HT1080 (cell line): ENCODE measurements at regions not wholly inside any gene's neighbourhood (a gene's known extent, or its start where the extent isn't known, plus 50 kb on each side); places are given as distances from the start of the nearest gene placed in this dataset.
"Not testable (repeated sequence)": the region's sequence is repeated elsewhere in the genome, so short reads cannot be mapped to it uniquely, and the experiment has no call there.

Source experiments
- DNase-seq: peaks from one replicate; pipeline ENCODE4 v3.0.0-alpha.2; 2015; ENCODE audit warnings: low read depth

DNA sequence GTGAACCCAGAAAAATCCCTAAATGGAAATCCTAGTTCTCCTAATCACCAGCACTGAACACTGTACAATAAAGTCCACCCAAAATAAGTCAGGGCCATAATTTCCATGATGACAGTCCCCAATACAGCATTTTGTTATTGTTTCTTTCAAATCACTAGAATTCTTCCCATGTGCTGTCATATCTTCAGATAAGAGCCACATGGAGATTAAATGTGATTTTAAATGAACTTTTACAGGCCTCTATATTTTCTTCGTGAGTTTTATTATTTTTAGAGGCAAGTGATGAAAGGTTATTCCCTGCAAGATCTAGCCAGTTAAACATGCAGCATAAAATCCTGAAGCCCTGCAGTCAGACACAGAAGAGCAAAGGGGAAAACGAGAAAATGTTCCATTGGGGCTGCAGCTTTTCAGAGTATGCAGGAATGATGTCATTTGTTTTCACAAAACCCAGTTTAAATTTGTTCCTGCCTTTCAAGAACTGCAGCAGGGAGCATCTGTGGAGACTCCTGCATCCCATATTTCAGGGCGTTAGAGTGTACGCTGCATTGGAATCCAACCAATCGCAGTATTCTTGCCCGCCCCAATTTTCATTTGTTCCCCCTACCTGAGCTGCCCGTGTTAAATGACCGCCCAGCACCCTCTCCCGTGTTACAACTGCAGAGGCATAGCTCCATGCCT lies 167.2 kb upstream of the KLF12 start:
- no peak for DNase-seq

DNA sequence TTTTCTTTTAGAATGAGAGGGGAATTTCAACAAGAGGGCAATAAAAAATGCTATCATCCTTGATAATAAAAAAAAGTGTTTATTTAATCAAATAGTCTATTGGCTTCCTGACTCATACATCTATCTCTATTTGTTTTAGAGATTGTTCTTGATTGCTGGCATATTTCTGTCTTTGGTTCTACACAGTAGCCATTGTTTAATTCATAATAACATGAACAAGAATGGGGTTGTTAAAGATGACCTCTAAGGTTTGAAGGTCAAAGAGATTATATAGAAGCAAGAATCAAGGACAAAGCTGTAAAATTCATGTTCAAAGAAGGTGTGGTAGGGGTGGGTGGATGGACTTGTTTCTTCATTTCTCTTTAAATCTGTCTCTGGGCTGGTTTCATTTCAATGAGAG lies 166.0 kb upstream of the KLF12 start:
- DNase-seq, result no peak

DNA sequence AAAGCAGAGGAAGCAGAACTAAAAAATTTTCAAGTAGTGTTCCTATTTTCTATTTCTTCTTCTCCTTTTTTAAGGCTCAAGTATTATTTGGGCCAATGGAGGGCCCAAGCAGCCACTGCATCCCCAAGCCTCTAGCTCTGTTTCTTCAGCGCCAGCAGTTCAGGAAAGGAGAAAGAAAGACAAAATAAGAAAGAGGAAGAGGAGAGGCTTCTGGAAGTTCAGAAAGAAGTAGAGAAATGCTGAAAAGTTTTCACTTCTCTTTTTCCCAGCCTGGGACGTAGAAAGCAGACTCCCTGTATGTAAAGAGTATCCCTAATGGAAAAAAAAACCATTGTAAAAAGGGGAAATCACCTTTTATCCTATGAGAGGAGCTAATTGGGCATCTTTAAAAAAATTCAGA lies 165.5 kb upstream of the KLF12 start:
- DNase-seq, result no peak

DNA sequence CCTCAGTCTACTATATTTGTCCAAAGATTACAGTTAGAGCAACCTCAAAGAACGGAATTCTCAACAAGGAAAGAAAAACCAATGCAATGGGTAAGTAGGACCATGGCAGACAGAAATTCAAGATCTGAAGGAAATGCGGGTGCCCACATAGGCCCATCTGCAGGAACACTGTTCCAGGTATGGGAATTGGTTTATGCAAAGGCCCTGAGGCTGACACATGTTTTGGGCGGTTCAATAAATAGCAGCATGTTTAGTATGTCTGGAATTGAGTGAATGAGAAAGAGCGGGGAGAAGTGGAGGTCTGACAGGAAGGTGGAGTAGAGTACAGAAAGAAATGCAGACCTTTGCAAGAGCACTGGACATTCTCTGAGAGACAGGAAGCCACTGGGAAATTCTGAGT lies 164.7 kb upstream of the KLF12 start:
- DNase-seq, result no peak

DNA sequence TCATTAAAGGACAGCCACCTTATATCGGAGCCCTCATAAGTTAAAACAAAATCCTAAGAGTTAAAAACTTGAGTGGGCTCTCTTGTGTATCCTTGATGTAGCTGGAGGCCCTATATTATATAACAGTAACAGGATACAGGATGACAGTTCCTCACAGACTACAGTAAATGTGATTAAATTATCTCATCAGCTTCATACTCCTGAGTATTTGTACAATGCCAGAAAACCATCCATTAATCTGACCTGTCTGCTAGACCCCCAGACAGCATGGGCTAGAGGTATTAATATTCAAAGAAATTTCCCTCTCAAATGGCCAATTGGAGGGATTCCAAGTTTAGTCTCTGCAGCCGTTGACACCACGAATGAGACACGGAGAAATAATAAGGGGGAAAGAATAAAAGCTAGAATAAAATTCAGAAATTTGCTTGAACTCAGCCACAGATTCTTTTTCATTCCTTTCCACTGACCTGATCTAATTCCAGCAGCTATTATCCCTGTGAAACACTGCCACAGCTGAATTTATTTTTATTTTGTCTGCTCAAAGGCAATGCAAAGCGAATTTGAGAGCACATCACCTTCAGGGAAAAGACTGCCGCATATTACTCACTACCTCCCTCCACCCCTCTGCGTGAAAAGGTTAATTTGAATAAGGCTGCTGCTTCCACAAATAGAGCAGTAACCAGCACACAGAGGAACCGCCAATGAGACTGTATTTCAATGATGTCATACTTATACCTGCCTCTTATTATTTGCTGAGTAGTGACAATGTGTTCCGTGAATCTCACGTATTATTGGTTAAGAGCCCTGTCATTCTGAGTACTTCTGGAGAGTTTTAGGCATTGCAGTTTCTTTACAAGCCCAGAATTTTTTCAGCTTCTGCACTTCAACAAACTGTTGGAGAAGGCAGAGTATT lies 155.9 kb upstream of the KLF12 start:
- peak; percentile 83 for DNase-seq

DNA sequence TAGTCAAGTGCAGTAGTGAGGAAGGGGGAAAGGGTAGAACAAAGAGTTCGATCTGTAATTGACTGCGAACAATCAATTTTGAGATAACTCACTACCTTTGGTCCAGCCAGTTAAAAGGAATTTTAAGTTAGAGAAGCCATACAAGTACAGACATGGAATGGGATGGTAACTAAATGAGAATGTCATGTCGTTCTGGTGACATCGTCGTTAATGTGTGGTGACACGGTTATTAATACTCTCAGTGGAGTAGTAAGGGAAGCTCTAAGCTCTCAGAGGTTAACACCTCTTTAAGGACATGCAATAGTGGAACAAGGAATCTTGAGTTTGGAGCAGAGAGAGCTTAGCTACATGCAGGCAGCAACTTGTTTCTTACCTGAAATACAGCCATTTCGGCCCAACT lies 154.9 kb upstream of the KLF12 start:
- no peak for DNase-seq

DNA sequence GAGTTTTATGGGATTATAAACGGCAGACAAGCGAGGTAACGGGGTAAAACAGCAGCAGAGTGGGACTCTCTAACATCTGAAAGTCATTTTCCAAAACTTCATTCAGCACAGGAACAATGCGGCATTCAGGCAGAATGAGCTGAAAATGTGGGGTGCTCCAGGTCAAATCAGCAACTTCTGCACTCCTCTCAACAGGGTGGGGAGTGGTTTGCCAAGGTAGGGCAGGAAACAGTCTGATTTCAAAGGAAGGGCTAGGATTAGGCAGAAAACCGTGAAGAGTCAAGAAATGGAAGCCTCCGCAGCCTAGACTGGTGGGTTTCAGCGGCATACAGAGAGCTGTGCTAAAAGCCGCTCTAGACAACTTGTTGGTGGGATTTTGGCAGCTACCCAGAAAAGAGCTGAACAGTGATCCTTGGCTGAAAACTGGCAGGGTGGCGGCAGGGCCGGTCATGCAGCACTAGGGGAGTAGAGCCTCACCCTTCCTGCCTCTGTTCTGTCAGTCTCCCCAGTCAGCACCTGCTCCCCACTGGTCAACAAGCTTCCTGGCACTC lies 154.2 kb upstream of the KLF12 start:
- no peak for DNase-seq

DNA sequence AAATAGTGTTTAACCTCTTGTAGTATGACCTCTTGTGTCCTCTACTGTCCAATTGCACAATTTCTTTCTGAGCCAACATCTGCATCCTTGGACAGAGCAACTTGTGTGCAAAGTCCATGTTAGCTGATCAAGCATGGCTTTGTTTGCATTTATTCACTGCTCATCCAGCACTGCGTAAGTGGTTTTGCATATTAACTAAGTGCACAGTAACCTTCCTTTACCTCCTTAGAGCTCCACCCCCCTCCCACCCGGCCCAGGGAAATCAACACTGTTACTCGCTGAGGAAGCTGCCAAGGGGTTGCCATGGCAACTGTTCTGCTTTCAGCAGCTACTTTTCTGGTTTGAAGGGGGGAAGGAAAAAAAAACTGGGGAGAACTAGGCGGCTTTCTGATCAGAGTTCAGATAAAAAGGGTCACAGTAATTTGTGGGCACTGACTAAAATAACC lies 153.5 kb upstream of the KLF12 start:
- DNase-seq, result peak; percentile 36

DNA sequence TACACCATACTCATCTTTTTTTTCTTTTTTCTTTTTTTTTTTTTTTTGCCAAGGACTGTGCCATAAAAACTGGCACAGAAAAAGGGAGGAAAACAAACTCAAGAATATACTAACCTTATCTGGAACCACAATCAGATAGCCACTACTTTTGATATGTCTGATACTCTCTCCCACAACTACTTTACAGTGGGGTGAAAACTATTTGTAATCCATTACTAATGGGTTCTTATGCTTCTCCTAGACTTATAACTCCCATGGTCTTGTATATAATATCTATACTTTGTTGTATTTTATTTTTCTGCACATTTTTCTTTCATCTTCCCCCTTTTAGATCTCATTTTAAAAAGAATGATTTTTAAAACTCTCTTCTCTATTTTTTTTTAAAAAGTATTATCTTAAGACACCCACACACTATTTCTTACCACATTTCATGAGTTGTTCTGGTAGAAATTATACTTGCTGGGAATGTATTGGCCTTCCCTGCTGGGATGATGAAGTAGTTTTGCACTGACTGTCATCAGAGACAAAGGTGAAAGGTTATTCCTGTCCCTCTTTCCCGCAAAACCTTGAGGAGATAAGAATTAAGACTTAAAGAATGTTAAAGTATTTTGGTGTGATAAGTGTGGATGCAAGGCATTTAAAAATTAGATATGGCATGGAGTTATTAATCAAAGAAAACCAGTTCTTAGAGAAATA lies 146.7 kb upstream of the KLF12 start:
- no peak for DNase-seq

DNA sequence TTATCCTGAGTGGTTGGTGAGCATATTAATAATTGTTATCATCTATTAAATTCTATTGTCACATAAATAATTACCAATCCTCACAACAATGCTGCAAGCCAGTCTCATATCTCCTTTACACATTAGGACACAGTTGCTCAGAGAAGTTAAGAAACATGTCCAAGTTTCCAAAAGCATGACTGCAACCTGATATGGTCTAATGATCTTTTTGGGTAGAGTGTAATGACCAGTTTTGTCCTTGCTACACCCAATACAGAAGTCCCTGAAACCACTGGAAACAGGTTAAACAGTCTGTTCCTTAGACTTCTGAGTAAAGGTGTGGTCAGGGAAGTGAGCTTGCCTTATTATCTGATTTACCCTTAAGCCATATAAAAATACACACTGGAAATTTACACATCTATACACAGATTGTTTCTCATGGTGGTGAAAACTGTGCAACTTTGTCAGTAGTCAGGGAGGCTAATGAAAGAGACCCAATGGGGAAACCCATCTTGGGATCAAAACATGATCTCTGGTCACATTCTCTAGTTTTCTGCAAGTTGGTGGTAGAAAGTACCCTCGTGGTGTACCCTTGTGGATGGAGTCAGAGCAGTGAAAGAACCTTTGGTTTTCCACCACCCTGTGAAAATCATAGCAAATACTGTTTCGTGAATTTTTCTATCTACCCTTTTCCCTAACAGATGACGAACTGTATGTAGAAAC lies 146.0 kb upstream of the KLF12 start:
- no peak for DNase-seq

DNA sequence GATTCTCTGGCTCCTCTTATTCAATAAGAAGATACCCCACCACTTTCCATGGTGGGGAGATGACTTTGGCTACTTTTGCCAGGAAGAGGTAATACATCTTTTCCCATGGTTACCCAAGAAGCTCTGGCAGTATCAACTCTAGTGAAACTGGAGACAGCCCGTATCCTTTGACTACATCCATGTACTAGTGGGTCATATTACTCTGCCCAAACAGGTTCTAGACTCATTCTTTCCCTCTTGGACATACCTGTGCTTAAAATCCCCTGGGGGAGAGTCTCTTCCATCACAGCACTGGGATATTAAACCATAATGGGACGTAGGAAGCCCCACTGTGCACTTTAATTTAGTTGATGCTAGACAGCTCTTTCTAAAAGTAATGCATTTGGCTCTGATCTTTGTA lies 144.7 kb upstream of the KLF12 start:
- DNase-seq, result no peak

DNA sequence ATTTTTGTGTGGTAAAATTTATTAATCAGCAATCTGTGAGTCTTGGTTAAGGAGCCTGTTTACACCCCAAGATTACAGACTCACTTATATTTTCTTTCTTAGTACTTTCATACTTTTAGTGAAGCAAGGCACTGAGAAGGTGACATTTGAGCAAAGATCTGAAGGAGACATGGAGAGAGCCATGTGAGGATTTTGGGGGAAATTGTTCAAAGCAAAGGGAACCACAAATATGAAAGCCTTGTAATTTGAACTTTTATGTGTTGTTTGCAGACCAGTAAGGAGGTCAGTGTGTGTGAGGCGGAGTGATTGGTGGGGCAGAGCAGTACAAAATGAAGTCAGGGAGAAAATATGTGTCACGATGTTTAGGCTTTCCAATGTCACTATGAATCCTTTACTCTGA lies 140.7 kb upstream of the KLF12 start:
- DNase-seq, result no peak

DNA sequence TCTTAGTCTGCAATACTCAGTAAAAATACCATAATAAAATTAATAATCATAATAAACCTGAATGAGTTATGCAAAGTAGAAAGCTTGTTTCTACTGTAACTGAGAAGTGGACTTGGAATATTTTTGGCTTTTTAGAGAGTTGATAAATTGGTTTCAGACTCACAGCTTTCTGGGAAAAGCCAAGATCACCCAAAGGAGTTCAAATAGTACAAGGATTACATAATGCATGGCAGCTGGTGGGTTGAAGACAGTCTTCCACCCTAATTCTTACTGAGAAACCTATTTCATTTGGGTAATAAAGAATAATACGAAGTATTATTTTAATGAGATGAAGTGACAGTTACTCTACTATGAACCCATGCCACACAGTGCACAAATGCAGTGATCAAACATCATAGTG lies 139.4 kb upstream of the KLF12 start:
- DNase-seq, result no peak

DNA sequence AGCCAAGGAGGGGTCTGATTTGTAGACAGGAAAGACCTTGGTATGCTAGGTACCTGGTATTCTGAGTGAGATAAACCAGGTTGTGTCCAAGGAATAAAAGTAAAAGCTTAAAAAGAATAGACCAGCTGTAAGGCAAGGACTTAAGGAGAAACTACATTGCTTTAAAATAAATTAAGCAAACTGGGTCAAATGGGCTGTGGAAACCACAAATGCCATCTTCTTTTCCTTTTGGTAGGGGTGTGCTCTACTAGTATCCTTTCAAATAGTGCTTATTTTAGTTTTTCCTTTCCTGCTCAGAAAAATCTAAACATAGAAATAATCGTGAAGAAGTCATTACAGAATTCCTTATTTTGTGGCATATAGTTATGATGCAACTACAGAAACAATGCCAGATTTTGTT lies 138.6 kb upstream of the KLF12 start:
- DNase-seq, result no peak

DNA sequence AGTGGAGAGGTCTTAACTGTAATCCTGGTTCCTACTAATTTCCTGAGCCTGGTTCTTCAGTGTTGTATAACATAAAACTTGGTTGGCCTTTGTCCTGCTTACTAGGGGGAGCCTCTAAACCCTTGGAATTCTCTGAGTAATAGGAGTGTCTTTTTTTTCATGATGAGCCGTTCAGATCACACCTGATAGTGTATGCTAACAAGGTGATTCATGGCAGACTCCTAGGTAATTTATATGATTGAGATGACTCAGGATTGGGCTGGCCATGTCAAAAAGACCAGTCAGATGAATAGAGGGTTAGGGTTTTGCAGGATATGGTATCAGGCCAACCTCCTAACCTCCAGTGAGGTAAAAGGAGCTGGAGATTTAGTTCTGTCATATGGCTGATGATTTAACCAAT lies 135.8 kb upstream of the KLF12 start:
- DNase-seq, result peak; percentile 53

DNA sequence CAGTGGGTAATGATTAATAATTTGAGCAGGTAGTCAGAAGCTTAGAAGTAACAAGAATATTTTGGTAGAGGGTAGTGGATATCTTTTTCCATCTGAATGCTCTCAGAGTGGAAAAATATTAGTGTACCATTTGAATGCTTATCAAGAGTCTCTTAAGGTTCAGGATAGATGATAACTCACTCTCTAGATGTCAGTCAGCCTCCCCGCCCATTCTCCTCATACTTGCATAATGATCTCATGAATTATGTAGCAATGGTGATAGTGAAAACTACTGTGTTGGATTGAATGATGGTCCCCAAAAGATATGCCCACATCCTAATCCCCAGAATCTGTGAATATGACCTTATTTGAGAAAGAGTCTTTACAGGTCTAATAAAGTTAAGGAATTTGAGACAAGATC lies 132.7 kb upstream of the KLF12 start:
- DNase-seq, result no peak

DNA sequence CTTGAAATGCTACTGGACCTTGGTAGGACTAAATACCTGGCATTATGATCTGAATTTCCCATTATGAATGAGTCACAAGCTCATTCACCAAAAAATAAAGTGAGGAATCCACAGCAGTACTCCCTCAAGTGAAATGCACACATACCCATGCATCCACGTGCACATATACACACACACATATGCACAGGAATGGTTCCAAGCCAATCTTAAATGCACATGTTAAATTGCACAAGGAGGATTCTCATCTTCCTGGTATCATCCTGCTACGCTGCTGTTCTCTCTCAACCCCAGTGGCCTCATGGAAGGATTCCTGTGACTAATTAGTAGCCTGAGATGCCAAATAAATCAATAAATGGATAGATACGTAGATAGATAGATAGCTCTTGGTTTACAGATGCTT lies 132.1 kb upstream of the KLF12 start:
- no peak for DNase-seq

DNA sequence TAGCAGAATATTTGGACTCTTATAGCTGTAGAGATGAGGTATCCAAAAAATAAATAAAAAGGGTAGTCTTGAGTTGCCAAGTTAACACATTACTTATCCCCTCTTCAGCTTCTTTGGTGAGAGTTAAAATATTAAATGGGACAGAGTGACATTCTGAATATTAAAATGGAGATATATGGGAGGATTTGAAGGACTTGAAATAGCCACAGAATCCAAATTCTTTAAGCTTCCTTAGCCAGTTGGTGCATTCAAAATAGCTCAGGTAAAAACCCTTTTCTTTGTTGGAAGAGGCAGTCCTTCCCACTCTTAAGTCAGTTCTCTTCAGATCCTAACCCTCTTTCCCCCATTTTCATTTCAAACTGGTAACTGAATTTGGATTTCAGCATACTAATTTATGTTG lies 130.1 kb upstream of the KLF12 start:
- DNase-seq, result no peak

DNA sequence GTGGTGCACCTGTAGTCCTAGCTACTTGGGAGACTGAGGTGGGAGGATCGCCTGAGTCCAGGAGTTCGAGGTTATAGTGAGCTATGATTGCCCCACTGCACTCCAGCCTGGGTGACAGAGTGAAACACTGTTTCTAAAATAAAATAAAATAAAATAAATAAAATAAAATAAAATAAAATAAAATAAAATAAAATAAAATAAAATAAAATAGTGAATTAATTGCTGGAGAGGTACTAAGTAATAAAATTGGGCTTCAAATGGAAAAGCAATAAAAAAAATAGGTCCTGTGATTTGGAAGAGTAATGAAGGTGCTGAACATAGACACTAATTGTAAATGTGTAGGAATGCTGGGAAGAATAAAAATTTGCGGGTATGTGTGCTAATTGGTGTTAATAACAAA lies 126.2 kb upstream of the KLF12 start:
- DNase-seq, result not testable (repeated sequence)

DNA sequence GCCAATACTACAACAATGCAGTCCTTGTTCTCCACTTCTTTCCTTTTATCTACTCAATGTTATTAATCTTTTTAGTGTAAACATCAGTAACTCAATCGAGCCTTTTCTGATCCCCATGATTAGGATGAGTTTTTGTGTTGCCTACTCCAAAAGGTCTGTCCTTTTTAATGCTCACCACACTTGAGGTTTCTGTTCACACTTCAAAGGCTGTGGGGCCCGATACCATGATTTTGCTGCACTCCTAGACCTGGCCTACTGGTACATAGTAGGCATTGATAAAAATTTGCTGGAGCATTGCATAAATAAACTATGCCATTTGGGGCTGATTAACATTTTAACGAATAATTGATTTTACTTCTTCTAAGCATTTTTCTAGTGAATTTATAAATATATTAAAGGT lies 125.4 kb upstream of the KLF12 start:
- DNase-seq, result no peak

DNA sequence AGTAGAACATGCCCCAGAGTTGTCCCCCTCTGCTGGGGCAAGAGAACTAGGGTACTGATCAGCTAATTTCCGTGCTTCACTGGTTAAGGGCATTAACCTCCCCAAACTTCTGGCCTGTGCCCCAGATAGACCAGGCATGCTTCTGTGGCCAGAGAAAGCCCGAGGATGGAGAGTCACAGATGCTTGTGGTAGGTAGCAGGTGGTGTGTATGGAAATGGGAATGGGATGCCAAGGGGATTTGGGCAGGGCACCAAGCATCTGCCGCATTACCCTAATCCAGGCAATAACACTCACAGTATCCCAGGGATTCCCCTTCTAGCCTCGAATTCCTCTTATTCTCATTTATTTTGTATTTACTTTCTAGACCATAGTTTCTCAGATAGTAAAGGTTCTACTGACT lies 124.8 kb upstream of the KLF12 start:
- DNase-seq, result no peak
